ENCODE measurements at regions not wholly inside any gene's neighbourhood (a gene's known extent, or its start where the extent isn't known, plus 50 kb on each side); places are given as distances from the start of the nearest gene placed in this dataset.

DNA sequence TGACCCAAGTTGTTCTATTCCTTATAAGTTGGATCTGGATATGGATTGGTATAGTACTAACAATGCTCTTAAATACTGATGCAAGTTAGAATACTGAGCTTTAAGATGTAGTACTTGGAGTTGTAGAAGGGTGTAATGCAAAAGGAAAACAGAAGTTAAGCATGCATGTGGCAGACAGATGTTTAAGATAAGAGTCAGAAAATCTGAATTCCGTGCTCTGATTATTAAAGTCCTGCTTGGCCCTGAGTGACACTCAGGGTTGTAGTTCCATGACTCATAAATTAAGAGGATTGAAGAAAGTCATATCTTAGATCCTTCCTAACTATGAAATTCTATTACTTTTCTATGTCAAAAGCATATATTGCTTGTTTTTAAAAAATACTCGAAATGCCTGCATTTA lies 250.6 kb downstream of the RPRM start:
- TF ChIP-seq, protein P1, sequence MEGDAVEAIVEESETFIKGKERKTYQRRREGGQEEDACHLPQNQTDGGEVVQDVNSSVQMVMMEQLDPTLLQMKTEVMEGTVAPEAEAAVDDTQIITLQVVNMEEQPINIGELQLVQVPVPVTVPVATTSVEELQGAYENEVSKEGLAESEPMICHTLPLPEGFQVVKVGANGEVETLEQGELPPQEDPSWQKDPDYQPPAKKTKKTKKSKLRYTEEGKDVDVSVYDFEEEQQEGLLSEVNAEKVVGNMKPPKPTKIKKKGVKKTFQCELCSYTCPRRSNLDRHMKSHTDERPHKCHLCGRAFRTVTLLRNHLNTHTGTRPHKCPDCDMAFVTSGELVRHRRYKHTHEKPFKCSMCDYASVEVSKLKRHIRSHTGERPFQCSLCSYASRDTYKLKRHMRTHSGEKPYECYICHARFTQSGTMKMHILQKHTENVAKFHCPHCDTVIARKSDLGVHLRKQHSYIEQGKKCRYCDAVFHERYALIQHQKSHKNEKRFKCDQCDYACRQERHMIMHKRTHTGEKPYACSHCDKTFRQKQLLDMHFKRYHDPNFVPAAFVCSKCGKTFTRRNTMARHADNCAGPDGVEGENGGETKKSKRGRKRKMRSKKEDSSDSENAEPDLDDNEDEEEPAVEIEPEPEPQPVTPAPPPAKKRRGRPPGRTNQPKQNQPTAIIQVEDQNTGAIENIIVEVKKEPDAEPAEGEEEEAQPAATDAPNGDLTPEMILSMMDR (IDR thresholded peaks at IDR 0.05): no peak
- no peak for TF ChIP-seq POLR2A (IDR thresholded peaks at IDR 0.05)
